CD4-positive, alpha-beta memory T cell (primary cell): ENCODE measurements at regions not wholly inside any gene's neighbourhood (a gene's known extent, or its start where the extent isn't known, plus 50 kb on each side); places are given as distances from the start of the nearest gene placed in this dataset.

Experiments used
- CTCF ChIA-PET: fragments of 350-600 bp; sonication (Branson Sonifier 250); formaldehyde crosslinking; loops from one replicate; lab custom pipeline; 2021; ENCODE audit warnings: inconsistent platforms; ENCODE audit not compliant: partially characterized antibody; lab: Charles Lee
- POLR2A ChIA-PET: fragments of 350-600 bp; sonication (Branson Sonifier 250); formaldehyde crosslinking; loops from one replicate; lab custom pipeline; 2021; ENCODE audit not compliant: partially characterized antibody; lab: Charles Lee
- DNase-seq, 5 donors: peaks; one replicate each; pipeline versions ENCODE4 v3.0.0 to v3.0.0-alpha.2; 2020 to 2022; ENCODE audit warnings: mixed read lengths in 1 of 5
- H3K27ac ChIP-seq: one replicate; pipeline ENCODE4 v1.7.0; 2013; ENCODE audit warnings: low read depth, low read length
- H3K27me3 ChIP-seq: 2 replicates; pipeline ENCODE4 v1.7.0; 2013; ENCODE audit warnings: mild to moderate bottlenecking, low read length, moderate library complexity; ENCODE audit not compliant: insufficient read depth
- H3K36me3 ChIP-seq: 2 replicates; pipeline ENCODE4 v1.7.0; 2013; ENCODE audit warnings: mild to moderate bottlenecking, low read length, moderate library complexity; ENCODE audit not compliant: insufficient read depth
- H3K4me1 ChIP-seq: 2 replicates; pipeline ENCODE4 v1.7.0; 2013; ENCODE audit warnings: mild to moderate bottlenecking, low read length, moderate library complexity; ENCODE audit not compliant: insufficient read depth
- H3K4me3 ChIP-seq, 2 donors: one replicate each; pipeline ENCODE4 v1.7.0; 2013; ENCODE audit warnings: low read length in 2 of 2, mild to moderate bottlenecking in 1 of 2
- H3K9me3 ChIP-seq, 2 donors: one replicate each; pipeline ENCODE4 v1.7.0; 2013; ENCODE audit warnings: low read length in 2 of 2, control low read depth in 1 of 2; ENCODE audit not compliant: control insufficient read depth in 1 of 2
- H3K27ac Mint-ChIP-seq, 7 donors: one replicate each; pipeline ENCODE4 v1.8.0; 2020 to 2021; ENCODE audit warnings: mixed read lengths in 7 of 7, mild to moderate bottlenecking in 6 of 7, inconsistent platforms in 3 of 7, moderate library complexity in 3 of 7
- H3K27me3 Mint-ChIP-seq, 2 donors: one replicate each; pipeline ENCODE4 v1.8.0; 2020 to 2021; ENCODE audit warnings: mixed read lengths in 2 of 2
- H3K36me3 Mint-ChIP-seq, 2 donors: one replicate each; pipeline ENCODE4 v1.8.0; 2020 to 2021; ENCODE audit warnings: mixed read lengths in 2 of 2, inconsistent platforms in 1 of 2, mild to moderate bottlenecking in 1 of 2
- H3K4me1 Mint-ChIP-seq, 4 donors: one replicate each; pipeline ENCODE4 v1.8.0; 2020 to 2021; ENCODE audit warnings: mixed read lengths in 4 of 4, mild to moderate bottlenecking in 1 of 4
- H3K4me3 Mint-ChIP-seq, 8 donors: one replicate each; pipeline ENCODE4 v1.8.0; 2020 to 2021; ENCODE audit warnings: mixed read lengths in 8 of 8, mild to moderate bottlenecking in 7 of 8, moderate library complexity in 6 of 8, inconsistent platforms in 3 of 8
- H3K9me3 Mint-ChIP-seq, 8 donors: one replicate each; pipeline ENCODE4 v1.8.0; 2020 to 2021; ENCODE audit warnings: mixed read lengths in 8 of 8, mild to moderate bottlenecking in 5 of 8, inconsistent platforms in 3 of 8, moderate library complexity in 1 of 8
- intact Hi-C: fragments of 100-400 bp; cut with micrococcal nuclease; formaldehyde crosslinking; loops from one replicate; pipeline ENCODE4 v1.15.1; 2023

GRCh38 chr22:49295851-49296560 lies 531.7 kb downstream of the BRD1 start:
- H3K9me3 Mint-ChIP-seq, result peaks cover 0 to 20% (median 13%) of the 10 kb centered on the region in 8 donors
- no peak for DNase-seq

GRCh38 chr22:49295465-49295743 lies 532.3 kb downstream of the BRD1 start:
- Histone ChIP-seq H3K9me3 (no peaks in the 10 kb centered on the region), H3K4me1 (no peaks in the 10 kb centered on the region), H3K36me3 (no peaks in the 10 kb centered on the region), H3K4me3 (no peak overlapping the region), H3K27ac (no peak overlapping the region), H3K27me3 (no peaks in the 10 kb centered on the region)
- Mint-ChIP-seq H3K36me3 (no peaks in the 10 kb centered on the region), H3K4me1 (peaks cover 0 to under 1% (median 0%) of the 10 kb centered on the region in 4 donors), H3K4me3 (no peak overlapping the region), H3K27ac (no peak overlapping the region), H3K9me3 (peaks cover 0 to 20% (median 13%) of the 10 kb centered on the region in 8 donors), H3K27me3 (peaks cover 3 to 10% of the 10 kb centered on the region in 2 donors)
- ChIA-PET POLR2A (no interaction called here), CTCF (interaction anchor here (2.0 kb wide), 1 partner anchor 10 kb away, joined by 7 read pairs; no protein-coding TSS in a partner anchor)
- intact Hi-C loops, result no loop called here
- no peak for DNase-seq

More at GRCh38 chr22:49295851-49296560, 531.7 kb downstream of the BRD1 start:
- intact Hi-C loops, result no loop called here
- Histone ChIP-seq H3K9me3 (no peaks in the 10 kb centered on the region), H3K4me3 (no peak overlapping the region), H3K27ac (no peak overlapping the region), H3K4me1 (no peaks in the 10 kb centered on the region), H3K27me3 (no peaks in the 10 kb centered on the region), H3K36me3 (no peaks in the 10 kb centered on the region)
- Mint-ChIP-seq H3K27ac (no peak overlapping the region), H3K4me1 (peaks cover 0 to 3% (median 0%) of the 10 kb centered on the region in 4 donors), H3K36me3 (no peaks in the 10 kb centered on the region), H3K27me3 (peaks cover 4 to 8% of the 10 kb centered on the region in 2 donors), H3K4me3 (no peak overlapping the region)
- ChIA-PET CTCF (interaction anchor here (2.0 kb wide), 1 partner anchor 9 kb away, joined by 7 read pairs; no protein-coding TSS in a partner anchor), POLR2A (no interaction called here)

- Histone ChIP-seq H3K9me3 (no peaks in the 10 kb centered on the region), H3K27me3 (no peaks in the 10 kb centered on the region), H3K27ac (no peak overlapping the region), H3K36me3 (no peaks in the 10 kb centered on the region), H3K4me1 (no peaks in the 10 kb centered on the region), H3K4me3 (no peak overlapping the region)
- H3K9me3 Mint-ChIP-seq, result peaks cover 0 to 20% (median 13%) of the 10 kb centered on the region in 8 donors
- DNase-seq, result no peak
- ChIA-PET CTCF (interaction anchor here (2.0 kb wide), 1 partner anchor 10 kb away, joined by 7 read pairs; no protein-coding TSS in a partner anchor), POLR2A (no interaction called here)
- no peaks in the 10 kb centered on the region for H3K36me3 Mint-ChIP-seq
- no peak overlapping the region for H3K4me3 Mint-ChIP-seq
- no peak overlapping the region for H3K27ac Mint-ChIP-seq
- no peaks in the 10 kb centered on the region for H3K4me1 Mint-ChIP-seq
- peaks cover 3 to 10% of the 10 kb centered on the region in 2 donors for H3K27me3 Mint-ChIP-seq
- intact Hi-C loops, result no loop called here
Observed at GRCh38 chr22:49294656-49295464, 532.8 kb downstream of the BRD1 start.

DNA sequence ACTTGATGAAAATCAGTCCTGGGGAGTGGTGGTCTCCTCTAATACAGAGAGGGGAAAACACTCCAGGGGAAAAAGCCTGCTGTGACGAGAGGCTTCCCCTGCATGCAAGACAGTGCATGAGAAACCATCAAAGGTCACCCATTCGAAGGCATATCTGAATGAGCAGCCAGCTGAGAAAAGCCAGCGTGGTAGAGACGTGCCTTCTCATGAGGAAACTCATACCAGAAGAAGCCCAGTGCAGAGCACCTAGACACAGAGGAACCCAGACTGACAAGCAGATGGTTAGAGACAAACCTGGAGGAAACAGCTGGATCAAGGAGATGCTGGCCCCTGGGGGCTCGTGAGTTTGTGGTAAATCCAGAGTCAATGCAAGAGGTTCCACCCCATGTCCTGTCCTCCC lies 534.8 kb downstream of the BRD1 start:
- Mint-ChIP-seq H3K9me3 (peaks cover 0 to 20% (median 13%) of the 10 kb centered on the region in 8 donors), H3K27me3 (peaks cover 3 to 11% of the 10 kb centered on the region in 2 donors), H3K4me1 (no peaks in the 10 kb centered on the region), H3K27ac (no peak overlapping the region), H3K4me3 (no peak overlapping the region), H3K36me3 (no peaks in the 10 kb centered on the region)
- ChIA-PET CTCF (interaction anchor here (2.0 kb wide), 1 partner anchor 12 kb away, joined by 5 read pairs; no protein-coding TSS in a partner anchor), POLR2A (no interaction called here)
- no peak overlapping the region for H3K27ac ChIP-seq
- no peaks in the 10 kb centered on the region for H3K36me3 ChIP-seq
- no peaks in the 10 kb centered on the region for H3K27me3 ChIP-seq
- intact Hi-C loops, result no loop called here
- no peak for DNase-seq
- H3K4me1 ChIP-seq, result no peaks in the 10 kb centered on the region
- H3K9me3 ChIP-seq, result no peaks in the 10 kb centered on the region
- no peak overlapping the region for H3K4me3 ChIP-seq

- Mint-ChIP-seq H3K27me3 (peaks cover 3 to 11% of the 10 kb centered on the region in 2 donors), H3K4me1 (no peaks in the 10 kb centered on the region), H3K9me3 (peaks cover 0 to 20% (median 13%) of the 10 kb centered on the region in 8 donors), H3K27ac (no peak overlapping the region), H3K36me3 (no peaks in the 10 kb centered on the region), H3K4me3 (no peak overlapping the region)
- CTCF ChIA-PET, result interaction anchor here (2.0 kb wide), 1 partner anchor 13 kb away, joined by 5 read pairs; no protein-coding TSS in a partner anchor
- no peaks in the 10 kb centered on the region for H3K4me1 ChIP-seq
- no peaks in the 10 kb centered on the region for H3K27me3 ChIP-seq
- no peak overlapping the region for H3K4me3 ChIP-seq
- no peak for DNase-seq
- H3K9me3 ChIP-seq, result no peaks in the 10 kb centered on the region
- intact Hi-C loops, result no loop called here
- no peaks in the 10 kb centered on the region for H3K36me3 ChIP-seq
- POLR2A ChIA-PET, result no interaction called here
- H3K27ac ChIP-seq, result no peak overlapping the region
Observed at GRCh38 chr22:49291781-49292180, 535.9 kb downstream of the BRD1 start.

DNA sequence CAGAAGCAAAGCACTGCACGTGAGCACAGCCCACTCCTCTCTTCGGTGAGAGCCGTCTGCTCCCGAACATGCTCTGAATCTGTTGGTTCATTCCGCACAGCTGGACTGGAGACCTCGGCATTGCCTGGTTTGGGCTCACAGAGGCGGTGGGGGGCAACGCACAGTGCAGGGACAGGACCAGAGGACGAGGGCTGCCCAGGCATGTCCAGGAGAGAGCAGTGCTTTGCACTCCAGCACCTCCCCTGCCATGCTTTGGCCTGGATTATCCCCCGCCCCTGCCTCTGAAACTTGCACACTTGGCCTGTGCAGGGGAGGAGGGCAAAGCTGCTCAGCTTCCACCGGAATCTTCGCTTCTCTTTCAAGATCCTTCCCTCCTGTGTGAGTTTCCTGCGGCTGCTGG lies 536.5 kb downstream of the BRD1 start:
- no peak overlapping the region for H3K27ac ChIP-seq
- CTCF ChIA-PET, result no interaction called here
- H3K9me3 ChIP-seq, result no peaks in the 10 kb centered on the region
- H3K4me1 ChIP-seq, result no peaks in the 10 kb centered on the region
- H3K27me3 Mint-ChIP-seq, result peaks cover 3 to 14% of the 10 kb centered on the region in 2 donors
- peaks cover 0 to 20% (median 13%) of the 10 kb centered on the region in 8 donors for H3K9me3 Mint-ChIP-seq
- no peaks in the 10 kb centered on the region for H3K36me3 ChIP-seq
- H3K4me3 Mint-ChIP-seq, result no peak overlapping the region
- H3K4me1 Mint-ChIP-seq, result no peaks in the 10 kb centered on the region
- H3K36me3 Mint-ChIP-seq, result no peaks in the 10 kb centered on the region
- no peak overlapping the region for H3K27ac Mint-ChIP-seq
- no peaks in the 10 kb centered on the region for H3K27me3 ChIP-seq
- intact Hi-C loops, result no loop called here
- no peak for DNase-seq
- POLR2A ChIA-PET, result no interaction called here
- no peak overlapping the region for H3K4me3 ChIP-seq

DNA sequence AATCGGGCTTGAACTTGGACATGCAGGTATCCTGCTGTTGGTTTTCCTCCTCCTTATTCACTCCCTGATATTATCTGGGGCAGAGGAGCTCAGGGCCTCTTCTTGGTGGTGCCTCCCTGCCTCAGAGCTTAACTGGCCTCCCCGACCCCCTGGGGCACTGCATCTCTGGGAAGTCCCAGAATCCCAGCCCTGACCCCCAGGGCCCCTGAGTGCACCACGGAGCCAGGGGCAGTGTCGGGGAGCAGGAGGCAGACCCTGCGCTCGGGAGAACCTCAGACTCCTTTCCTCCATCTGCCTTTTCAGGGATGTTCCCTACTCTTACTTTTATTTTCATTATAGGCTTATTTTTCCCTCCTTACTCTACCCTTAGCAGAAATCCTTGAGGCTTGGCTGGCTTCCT lies 537.0 kb downstream of the BRD1 start:
- Histone ChIP-seq H3K4me1 (no peaks in the 10 kb centered on the region), H3K36me3 (no peaks in the 10 kb centered on the region), H3K4me3 (no peak overlapping the region), H3K27me3 (no peaks in the 10 kb centered on the region), H3K9me3 (no peaks in the 10 kb centered on the region), H3K27ac (no peak overlapping the region)
- H3K27ac Mint-ChIP-seq, result no peak overlapping the region
- H3K9me3 Mint-ChIP-seq, result peaks cover 0 to 20% (median 13%) of the 10 kb centered on the region in 8 donors
- peaks cover 3 to 13% of the 10 kb centered on the region in 2 donors for H3K27me3 Mint-ChIP-seq
- no peaks in the 10 kb centered on the region for H3K36me3 Mint-ChIP-seq
- intact Hi-C loops, result no loop called here
- ChIA-PET CTCF (no interaction called here), POLR2A (no interaction called here)
- DNase-seq, result no peak
- H3K4me3 Mint-ChIP-seq, result no peak overlapping the region
- H3K4me1 Mint-ChIP-seq, result no peaks in the 10 kb centered on the region
